Lung (tissue), 11 donors: ENCODE measurements at regions not wholly inside any gene's neighbourhood (a gene's known extent, or its start where the extent isn't known, plus 50 kb on each side); places are given as distances from the start of the nearest gene placed in this dataset.
A peak's percentile ranks its signal among the peaks of the same experiment; 100 is the strongest.

ENCODE experiments used
- ATAC-seq: fragments of 200-7000 bp; cut with Tn5 transposase; one replicate; pipeline ENCODE4 v1.9.1; 2020; ENCODE audit warnings: moderate number of reproducible peaks; ENCODE audit not compliant: insufficient read depth, low FRiP score
- DNase-seq, 3 donors: peaks; one replicate each; pipeline ENCODE4 v3.0.0-alpha.2; 2013 to 2017
- H3K27ac ChIP-seq, 2 donors: one replicate each; pipeline ENCODE4 v1.5.1; 2013; ENCODE audit warnings: mild to moderate bottlenecking in 2 of 2, moderate library complexity in 2 of 2, control low read depth in 1 of 2, inconsistent platforms in 1 of 2, low read depth in 1 of 2, low read length in 1 of 2
- H3K27me3 ChIP-seq, 3 donors: one replicate each; pipeline ENCODE4 v1.5.1; 2013; ENCODE audit warnings: low read length in 2 of 3; ENCODE audit not compliant: control insufficient read depth in 3 of 3, insufficient read depth in 3 of 3
- H3K36me3 ChIP-seq, 4 donors: one replicate each; pipeline ENCODE4 v1.5.1; 2013; ENCODE audit warnings: low read length in 4 of 4, mild to moderate bottlenecking in 1 of 4, moderate library complexity in 1 of 4; ENCODE audit not compliant: control insufficient read depth in 4 of 4, insufficient read depth in 4 of 4
- H3K4me1 ChIP-seq, 5 donors: one replicate each; pipeline ENCODE4 v1.5.1; 2013; ENCODE audit warnings: low read length in 5 of 5, mild to moderate bottlenecking in 2 of 5, moderate library complexity in 1 of 5; ENCODE audit not compliant: control insufficient read depth in 5 of 5, insufficient read depth in 5 of 5
- H3K4me3 ChIP-seq: one replicate; pipeline ENCODE4 v1.5.1; 2013; ENCODE audit warnings: mild to moderate bottlenecking, control low read depth, moderate library complexity
- H3K9ac ChIP-seq, 2 donors: one replicate each; pipeline ENCODE4 v1.5.1; 2013; ENCODE audit warnings: low read length in 2 of 2, control low read depth in 1 of 2; ENCODE audit not compliant: insufficient read depth in 1 of 2
- H3K9me3 ChIP-seq, 4 donors: one replicate each; pipeline ENCODE4 v1.5.1; 2013; ENCODE audit warnings: low read length in 3 of 4, mild to moderate bottlenecking in 1 of 4, moderate library complexity in 1 of 4; ENCODE audit not compliant: control insufficient read depth in 4 of 4, insufficient read depth in 3 of 4
- WGBS, 2 donors: extraction: QIAGEN DNeasy Blood & Tissue Kit; methylation state at CpG; one replicate each; pipeline ENCODE4 v1.1.7; 2013; 5-methylcytosine and 5-hydroxymethylcytosine counted together
- TF ChIP-seq, protein P1 (sequence below): IDR thresholded peaks from 2 replicates; pipeline ENCODE4 v1.5.1; 2012; ENCODE audit warnings: mild to moderate bottlenecking; ENCODE audit errors: control extremely low read depth, extremely low read depth
- donor health status: control.
- donor health status: control.
- donor health status: Bipolar disorder and iron deficiency.
- donor health status: healthy.
- donor health status: DM: yes; HTN: yes; CAD: no.

DNA sequence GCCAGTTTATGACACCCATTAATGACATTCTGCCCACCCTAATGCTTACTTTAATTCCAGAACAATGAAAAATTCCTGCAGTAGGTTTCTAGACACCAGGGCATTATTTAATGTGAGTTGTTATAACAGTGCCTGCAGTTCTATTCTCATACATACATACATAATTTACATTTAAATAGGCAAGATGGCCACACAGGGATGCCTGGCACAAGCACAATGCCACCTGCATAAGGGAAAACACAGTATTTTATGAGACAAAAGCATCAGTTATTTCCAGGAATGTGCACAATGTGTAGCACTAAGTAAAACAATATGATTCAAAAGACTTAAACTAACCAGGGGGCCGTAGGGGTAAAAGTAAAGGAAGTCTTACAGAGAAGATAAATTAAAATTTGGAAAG, 243.9 kb upstream of the SPRY2 start:
- Histone ChIP-seq H3K9me3 (peaks cover 0 to 3% (median 0%) of the 10 kb centered on the region in 4 donors), H3K27ac (no peak overlapping the region), H3K4me1 (no peaks in the 10 kb centered on the region), H3K36me3 (no peaks in the 10 kb centered on the region), H3K27me3 (no peaks in the 10 kb centered on the region), H3K4me3 (no peak overlapping the region), H3K9ac (no peak overlapping the region)
- ATAC-seq (no peak), DNase-seq (no peak)
- TF ChIP-seq, protein P1, sequence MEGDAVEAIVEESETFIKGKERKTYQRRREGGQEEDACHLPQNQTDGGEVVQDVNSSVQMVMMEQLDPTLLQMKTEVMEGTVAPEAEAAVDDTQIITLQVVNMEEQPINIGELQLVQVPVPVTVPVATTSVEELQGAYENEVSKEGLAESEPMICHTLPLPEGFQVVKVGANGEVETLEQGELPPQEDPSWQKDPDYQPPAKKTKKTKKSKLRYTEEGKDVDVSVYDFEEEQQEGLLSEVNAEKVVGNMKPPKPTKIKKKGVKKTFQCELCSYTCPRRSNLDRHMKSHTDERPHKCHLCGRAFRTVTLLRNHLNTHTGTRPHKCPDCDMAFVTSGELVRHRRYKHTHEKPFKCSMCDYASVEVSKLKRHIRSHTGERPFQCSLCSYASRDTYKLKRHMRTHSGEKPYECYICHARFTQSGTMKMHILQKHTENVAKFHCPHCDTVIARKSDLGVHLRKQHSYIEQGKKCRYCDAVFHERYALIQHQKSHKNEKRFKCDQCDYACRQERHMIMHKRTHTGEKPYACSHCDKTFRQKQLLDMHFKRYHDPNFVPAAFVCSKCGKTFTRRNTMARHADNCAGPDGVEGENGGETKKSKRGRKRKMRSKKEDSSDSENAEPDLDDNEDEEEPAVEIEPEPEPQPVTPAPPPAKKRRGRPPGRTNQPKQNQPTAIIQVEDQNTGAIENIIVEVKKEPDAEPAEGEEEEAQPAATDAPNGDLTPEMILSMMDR = no peak
- WGBS, 2 donors = 78 to 93% methylated on average over 1 of the region's 1 CpG

DNA sequence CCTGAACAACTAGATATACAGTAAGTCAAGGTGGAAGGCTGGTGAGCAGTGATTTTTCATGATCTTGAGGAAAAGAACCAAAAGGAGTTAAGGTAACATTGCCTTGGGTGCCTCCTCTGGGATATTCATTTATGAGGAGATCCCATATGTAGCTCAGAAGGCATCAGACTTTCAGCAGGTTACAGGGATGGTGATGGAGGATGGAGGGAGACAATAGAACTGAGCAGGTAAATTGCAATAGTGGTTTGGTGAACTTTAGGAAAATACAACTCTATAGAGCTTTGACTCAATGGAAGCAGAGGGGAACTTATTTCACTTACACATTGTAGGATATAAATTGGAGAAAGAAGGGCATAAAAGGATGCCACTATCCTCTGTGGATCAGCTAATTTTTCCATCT, 243.4 kb upstream of the SPRY2 start:
- TF ChIP-seq, protein P1 = no peak
- Histone ChIP-seq H3K36me3 (no peaks in the 10 kb centered on the region), H3K4me1 (no peaks in the 10 kb centered on the region), H3K27ac (no peak overlapping the region), H3K27me3 (no peaks in the 10 kb centered on the region), H3K9ac (no peak overlapping the region), H3K9me3 (peaks cover 0 to 3% (median 0%) of the 10 kb centered on the region in 4 donors), H3K4me3 (no peak overlapping the region)
- DNase-seq = no peak
- no peak for ATAC-seq

DNA sequence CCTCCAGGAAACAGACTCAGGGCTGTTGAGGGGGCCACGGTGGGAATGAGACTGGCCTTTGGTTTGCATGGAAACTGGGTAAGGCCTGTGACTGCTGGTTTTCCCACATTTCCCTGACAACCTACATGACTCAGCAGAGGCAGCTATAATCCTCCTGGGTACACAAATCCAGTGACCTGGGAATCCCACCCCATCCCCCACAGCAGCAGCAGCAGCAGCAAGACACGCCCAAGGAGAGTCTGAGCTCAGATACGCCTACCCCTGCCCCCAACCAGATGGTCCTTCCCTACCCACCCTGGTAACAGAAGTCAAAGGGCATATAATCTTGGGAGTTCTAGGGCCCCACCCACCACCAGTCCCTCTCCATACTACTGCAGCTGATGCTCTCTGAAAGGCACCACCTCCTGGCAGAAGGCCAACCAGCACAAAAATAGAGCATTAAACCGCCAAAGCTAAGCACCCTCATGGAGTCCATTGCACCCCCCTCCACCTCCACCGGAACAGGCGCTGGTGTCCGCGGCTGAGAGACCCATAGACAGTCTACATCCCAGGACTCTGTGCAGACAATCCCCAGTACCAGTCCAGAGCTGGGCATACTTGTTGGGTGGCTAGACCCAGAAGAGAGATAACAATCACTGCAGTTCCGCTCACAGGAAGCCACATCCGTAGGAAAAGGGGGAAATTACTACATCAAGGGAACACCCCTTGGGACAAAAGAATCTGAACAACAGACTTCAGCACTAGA, 237.2 kb upstream of the SPRY2 start:
- H3K27ac ChIP-seq = peak overlapping the region in 1 of 2 donors; percentile 59
- H3K27me3 ChIP-seq = no peaks in the 10 kb centered on the region
- no peak overlapping the region for H3K4me3 ChIP-seq
- ATAC-seq = no peak
- peak in 1 of 3 donors; percentile 23 for DNase-seq
- peaks cover 0 to 2% (median 0%) of the 10 kb centered on the region in 4 donors for H3K9me3 ChIP-seq
- peaks cover 0 to 12% (median 2%) of the 10 kb centered on the region in 5 donors for H3K4me1 ChIP-seq
- 72 to 76% methylated on average over 10 of the region's 10 CpGs for WGBS, 2 donors
- no peak overlapping the region for H3K9ac ChIP-seq
- no peaks in the 10 kb centered on the region for H3K36me3 ChIP-seq
- TF ChIP-seq, protein P1 = no peak
